OCI-LY1 (cell line): ENCODE measurements at regions not wholly inside any gene's neighbourhood (a gene's known extent, or its start where the extent isn't known, plus 50 kb on each side); places are given as distances from the start of the nearest gene placed in this dataset.
"Not testable (repeated sequence)": the region's sequence is repeated elsewhere in the genome, so short reads cannot be mapped to it uniquely, and the experiment has no call there.

Experiments
- CTCF ChIP-seq: fragments of 200-600 bp; sonication (generic), shearing (Covaris generic); IDR thresholded peaks from 2 replicates; pipeline ENCODE4 v1.5.1; 2017; ENCODE audit warnings: mild to moderate bottlenecking, antibody characterized with exemption, low read length, moderate library complexity, mixed read lengths
- EZH2 ChIP-seq: fragments of 200-600 bp; sonication (generic), shearing (Covaris generic); IDR thresholded peaks from 2 replicates; pipeline ENCODE4 v1.8.0; 2017; ENCODE audit warnings: borderline replicate concordance, mixed run types, mild to moderate bottlenecking, antibody characterized with exemption, low read length, moderate library complexity, mixed read lengths

DNA sequence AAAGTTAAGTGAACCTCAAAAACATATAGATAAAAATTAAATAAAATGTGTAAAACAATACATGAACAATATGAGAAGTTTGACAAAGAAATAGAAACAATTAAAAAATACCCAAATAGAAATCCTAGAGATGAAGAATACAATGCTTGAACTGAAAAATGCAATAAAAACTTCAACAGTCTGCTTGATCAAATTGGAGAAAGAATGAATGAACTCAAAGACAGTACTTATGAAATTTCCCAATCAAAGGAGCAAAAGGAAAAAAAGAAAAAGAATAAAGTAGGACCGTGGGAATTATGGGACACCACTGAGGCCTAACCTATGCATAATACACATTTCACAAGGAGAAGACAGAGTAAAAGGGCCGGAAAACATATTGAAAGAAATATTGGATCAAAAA, 144.3 kb downstream of the ZNF37A start:
- not testable (repeated sequence) for TF ChIP-seq CTCF, EZH2
